Kidney epithelial cell (primary cell): ENCODE measurements at regions not wholly inside any gene's neighbourhood (a gene's known extent, or its start where the extent isn't known, plus 50 kb on each side); places are given as distances from the start of the nearest gene placed in this dataset.

Experiments used
- DNase-seq: peaks from one replicate; pipeline ENCODE4 v3.0.0-alpha.2; 2010; ENCODE audit warnings: low read depth
- H3K27me3 ChIP-seq: 2 replicates; pipeline ENCODE4 v1.6.0; 2011; ENCODE audit warnings: low read length; ENCODE audit not compliant: control insufficient read depth, insufficient read depth
- H3K36me3 ChIP-seq: 2 replicates; pipeline ENCODE4 v1.5.1; 2011; ENCODE audit warnings: low read length; ENCODE audit not compliant: control insufficient read depth, insufficient read depth
- H3K4me3 ChIP-seq: 2 replicates; pipeline ENCODE4 v1.5.1; 2011; ENCODE audit warnings: low read depth, mild to moderate bottlenecking, control low read depth, low read length
- CTCF ChIP-seq: IDR thresholded peaks from 2 replicates; pipeline ENCODE4 v1.5.1; 2011; ENCODE audit warnings: mild to moderate bottlenecking, moderate library complexity, low read length, control low read depth, inconsistent platforms; ENCODE audit not compliant: insufficient read depth, poor library complexity, severe bottlenecking

- no peak for DNase-seq
- no peaks in the 10 kb centered on the region for H3K27me3 ChIP-seq
- no peak for TF ChIP-seq CTCF
- H3K4me3 ChIP-seq = no peak overlapping the region
- no peaks in the 10 kb centered on the region for H3K36me3 ChIP-seq
Observed at GRCh38 chr21:35566874-35567273, 493.5 kb downstream of the SETD4 start.

GRCh38 chr21:35565204-35565611 lies 495.1 kb downstream of the SETD4 start:
- TF ChIP-seq CTCF = no peak
- DNase-seq = no peak
- no peak overlapping the region for H3K4me3 ChIP-seq
- H3K36me3 ChIP-seq = no peaks in the 10 kb centered on the region
- H3K27me3 ChIP-seq = no peaks in the 10 kb centered on the region

GRCh38 chr21:35563885-35564451 lies 496.4 kb downstream of the SETD4 start:
- H3K27me3 ChIP-seq = no peaks in the 10 kb centered on the region
- no peak for DNase-seq
- H3K4me3 ChIP-seq = no peak overlapping the region
- no peak for TF ChIP-seq CTCF
- no peaks in the 10 kb centered on the region for H3K36me3 ChIP-seq

DNA sequence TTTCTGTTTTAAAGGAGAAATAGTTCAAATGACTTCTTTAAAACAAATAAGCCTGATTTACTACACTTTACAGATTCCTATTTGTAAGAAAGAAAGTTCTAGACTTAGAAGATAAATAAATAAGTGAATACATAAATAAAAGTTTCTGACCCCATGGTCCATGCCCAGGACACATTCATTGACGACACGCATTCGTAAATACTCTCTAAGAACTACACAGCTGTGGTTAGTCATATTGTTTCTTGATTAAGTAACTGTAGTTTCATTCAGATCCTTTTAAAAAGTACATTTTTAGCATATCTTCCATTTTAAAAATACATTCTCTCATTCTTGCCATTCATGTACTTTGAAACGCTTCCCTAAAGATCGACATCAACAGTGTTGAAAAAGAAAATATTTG lies 497.4 kb downstream of the SETD4 start:
- no peak for TF ChIP-seq CTCF
- DNase-seq = no peak
- no peaks in the 10 kb centered on the region for H3K36me3 ChIP-seq
- H3K4me3 ChIP-seq = no peak overlapping the region
- no peaks in the 10 kb centered on the region for H3K27me3 ChIP-seq

GRCh38 chr21:35561116-35561515 lies 499.2 kb downstream of the SETD4 start:
- Histone ChIP-seq H3K27me3 (no peaks in the 10 kb centered on the region), H3K36me3 (no peaks in the 10 kb centered on the region), H3K4me3 (no peak overlapping the region)
- TF ChIP-seq CTCF = no peak
- DNase-seq = no peak

- no peak for DNase-seq
- TF ChIP-seq CTCF = no peak
Observed at GRCh38 chr21:35559829-35560225, 500.5 kb downstream of the SETD4 start.

More at GRCh38 chr21:35559829-35560225, 500.5 kb downstream of the SETD4 start:
- no peaks in the 10 kb centered on the region for H3K36me3 ChIP-seq
- H3K27me3 ChIP-seq = no peaks in the 10 kb centered on the region
- H3K4me3 ChIP-seq = no peak overlapping the region
